ENCODE measurements at regions not wholly inside any gene's neighbourhood (a gene's known extent, or its start where the extent isn't known, plus 50 kb on each side); places are given as distances from the start of the nearest gene placed in this dataset.

GRCh38 chr14:38366374-38366773 lies 110.5 kb upstream of the CLEC14A start:
- ChIA-PET POLR2A (no interaction called here), CTCF (no interaction called here)
- no peaks in the 10 kb centered on the region for H3K27me3 ChIP-seq (ENCODE audit: control insufficient read depth, insufficient read depth, low read length)
- H3K4me1 ChIP-seq (ENCODE audit: control insufficient read depth, insufficient read depth, low read length), result no peaks in the 10 kb centered on the region
- H3K4me3 ChIP-seq (ENCODE audit: low read depth in 2 of 2, low read length in 2 of 2), result no peak overlapping the region
- TF ChIP-seq SIN3A (IDR thresholded peaks at IDR 0.05; ENCODE audit: borderline replicate concordance, insufficient read depth, low read depth, low read length) (no peak), REST (IDR thresholded peaks at IDR 0.05; ENCODE audit: insufficient read depth in 1 of 2, low read depth in 2 of 2, low read length in 1 of 2) (no peak), POLR2AphosphoS5 (IDR thresholded peaks at IDR 0.05; ENCODE audit: low read depth, low read length) (no peak), TCF7L2 (IDR thresholded peaks at IDR 0.05; ENCODE audit: low read depth, low read length) (no peak), CTCF (IDR thresholded peaks at IDR 0.05) (no peak)
- intact Hi-C loops (cut with micrococcal nuclease; ENCODE audit: unreplicated experiment) (no loop called here), in situ Hi-C loops (cut with HindIII; ENCODE audit: low pct_unique_long_range_greater_than_20kb, low sequenced_read_pairs) (no loop called here)
- ATAC-seq, result no peak
- H3K9me3 ChIP-seq (ENCODE audit: control insufficient read depth, insufficient read depth, low read depth, low read length), result no peaks in the 10 kb centered on the region
- DNase-seq (ENCODE audit: low read depth, low spot score), result no peak
- no peaks in the 10 kb centered on the region for H3K36me3 ChIP-seq (ENCODE audit: control insufficient read depth, insufficient read depth, low read length)
- H3K27ac ChIP-seq (ENCODE audit: low read length), result no peak overlapping the region
- no TSS peak for BruUV-seq (replicated peaks)

GRCh38 chr14:38363217-38363616 lies 107.3 kb upstream of the CLEC14A start:
- no TSS peak for BruUV-seq (replicated peaks)
- intact Hi-C loops (cut with micrococcal nuclease; ENCODE audit: unreplicated experiment) (no loop called here), in situ Hi-C loops (cut with HindIII; ENCODE audit: low pct_unique_long_range_greater_than_20kb, low sequenced_read_pairs) (no loop called here)
- H3K4me1 ChIP-seq (ENCODE audit: control insufficient read depth, insufficient read depth, low read length), result no peaks in the 10 kb centered on the region
- ChIA-PET CTCF (no interaction called here), POLR2A (no interaction called here)
- H3K27ac ChIP-seq (ENCODE audit: low read length), result no peak overlapping the region
- no peaks in the 10 kb centered on the region for H3K36me3 ChIP-seq (ENCODE audit: control insufficient read depth, insufficient read depth, low read length)
- H3K9me3 ChIP-seq (ENCODE audit: control insufficient read depth, insufficient read depth, low read depth, low read length), result no peaks in the 10 kb centered on the region
- no peaks in the 10 kb centered on the region for H3K27me3 ChIP-seq (ENCODE audit: control insufficient read depth, insufficient read depth, low read length)
- DNase-seq (ENCODE audit: low read depth, low spot score) (no peak), ATAC-seq (no peak)
- H3K4me3 ChIP-seq (ENCODE audit: low read depth in 2 of 2, low read length in 2 of 2), result no peak overlapping the region
- TF ChIP-seq CTCF (IDR thresholded peaks at IDR 0.05), result no peak
- TF ChIP-seq TCF7L2 (IDR thresholded peaks at IDR 0.05; ENCODE audit: low read depth, low read length), result no peak
- no peak for TF ChIP-seq REST (IDR thresholded peaks at IDR 0.05; ENCODE audit: insufficient read depth in 1 of 2, low read depth in 2 of 2, low read length in 1 of 2)
- TF ChIP-seq POLR2AphosphoS5 (IDR thresholded peaks at IDR 0.05; ENCODE audit: low read depth, low read length), result no peak
- no peak for TF ChIP-seq SIN3A (IDR thresholded peaks at IDR 0.05; ENCODE audit: borderline replicate concordance, insufficient read depth, low read depth, low read length)

Data from Panc1 (cell line).